ENCODE measurements at regions not wholly inside any gene's neighbourhood (a gene's known extent, or its start where the extent isn't known, plus 50 kb on each side); places are given as distances from the start of the nearest gene placed in this dataset.
"Not testable (repeated sequence)": the region's sequence is repeated elsewhere in the genome, so short reads cannot be mapped to it uniquely, and the experiment has no call there.

DNA sequence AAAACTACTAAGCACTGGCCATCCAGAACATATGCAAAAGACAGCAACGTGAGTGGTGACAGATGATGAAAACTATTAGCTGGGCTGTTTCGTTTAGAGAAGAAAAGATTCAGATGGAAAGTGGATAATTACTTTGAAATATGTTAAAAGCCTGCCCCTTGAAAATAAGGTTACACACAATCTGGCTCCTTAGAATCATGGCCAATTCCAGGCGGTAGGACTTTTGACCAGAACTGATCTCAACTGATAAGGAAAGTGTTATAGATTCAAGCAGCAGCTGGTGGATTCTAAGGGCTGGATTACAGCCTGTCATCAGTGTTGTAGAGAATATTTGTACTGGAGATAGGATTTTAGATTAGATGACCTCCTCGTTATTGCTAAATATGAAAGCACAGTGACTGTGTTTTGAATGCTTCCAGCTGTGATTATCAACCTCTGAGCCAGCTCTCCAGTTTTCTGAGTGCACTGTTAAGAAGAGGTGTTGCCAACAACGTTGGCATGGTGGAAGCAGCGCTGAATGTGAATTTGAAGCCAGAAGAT, 75.1 kb downstream of the KBTBD2 start:
- peak; percentile 78 for ATAC-seq
- TF ChIP-seq SNAI2 (CRISPR knock-in tag; IDR thresholded peaks at IDR 0.05) (0 out of 2 replicates have a peak, but pooled peaks have one; percentile 36), TCF4 (CRISPR knock-in tag; IDR thresholded peaks at IDR 0.05; ENCODE audit: borderline replicate concordance) (peak; percentile 74; the same call in 1 of the 2 replicates)
- TF ChIP-seq, protein P1, sequence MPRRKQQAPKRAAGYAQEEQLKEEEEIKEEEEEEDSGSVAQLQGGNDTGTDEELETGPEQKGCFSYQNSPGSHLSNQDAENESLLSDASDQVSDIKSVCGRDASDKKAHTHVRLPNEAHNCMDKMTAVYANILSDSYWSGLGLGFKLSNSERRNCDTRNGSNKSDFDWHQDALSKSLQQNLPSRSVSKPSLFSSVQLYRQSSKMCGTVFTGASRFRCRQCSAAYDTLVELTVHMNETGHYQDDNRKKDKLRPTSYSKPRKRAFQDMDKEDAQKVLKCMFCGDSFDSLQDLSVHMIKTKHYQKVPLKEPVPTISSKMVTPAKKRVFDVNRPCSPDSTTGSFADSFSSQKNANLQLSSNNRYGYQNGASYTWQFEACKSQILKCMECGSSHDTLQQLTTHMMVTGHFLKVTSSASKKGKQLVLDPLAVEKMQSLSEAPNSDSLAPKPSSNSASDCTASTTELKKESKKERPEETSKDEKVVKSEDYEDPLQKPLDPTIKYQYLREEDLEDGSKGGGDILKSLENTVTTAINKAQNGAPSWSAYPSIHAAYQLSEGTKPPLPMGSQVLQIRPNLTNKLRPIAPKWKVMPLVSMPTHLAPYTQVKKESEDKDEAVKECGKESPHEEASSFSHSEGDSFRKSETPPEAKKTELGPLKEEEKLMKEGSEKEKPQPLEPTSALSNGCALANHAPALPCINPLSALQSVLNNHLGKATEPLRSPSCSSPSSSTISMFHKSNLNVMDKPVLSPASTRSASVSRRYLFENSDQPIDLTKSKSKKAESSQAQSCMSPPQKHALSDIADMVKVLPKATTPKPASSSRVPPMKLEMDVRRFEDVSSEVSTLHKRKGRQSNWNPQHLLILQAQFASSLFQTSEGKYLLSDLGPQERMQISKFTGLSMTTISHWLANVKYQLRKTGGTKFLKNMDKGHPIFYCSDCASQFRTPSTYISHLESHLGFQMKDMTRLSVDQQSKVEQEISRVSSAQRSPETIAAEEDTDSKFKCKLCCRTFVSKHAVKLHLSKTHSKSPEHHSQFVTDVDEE (CRISPR knock-in tag; IDR thresholded peaks at IDR 0.05): peak; percentile 70; the same call in 1 of the 2 replicates

DNA sequence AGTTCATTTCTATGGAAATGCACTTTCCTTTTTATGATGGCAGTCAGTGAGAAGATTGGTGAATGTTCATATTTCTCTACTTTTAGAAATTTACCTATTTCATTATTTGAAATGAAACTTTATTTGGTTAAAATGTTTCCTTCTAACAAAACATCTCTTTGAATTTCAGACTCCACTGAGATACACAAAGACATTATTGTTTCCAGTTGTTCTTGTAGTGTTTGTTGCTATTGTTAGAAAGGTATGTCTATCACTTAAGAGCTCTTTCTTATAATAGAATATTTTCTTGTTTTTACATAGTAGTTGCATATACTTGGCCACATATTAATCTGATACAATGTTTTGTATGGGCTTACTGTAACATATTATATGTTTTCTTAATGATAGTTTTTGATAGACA, 76.8 kb downstream of the KBTBD2 start:
- ATAC-seq: not testable (repeated sequence)

DNA sequence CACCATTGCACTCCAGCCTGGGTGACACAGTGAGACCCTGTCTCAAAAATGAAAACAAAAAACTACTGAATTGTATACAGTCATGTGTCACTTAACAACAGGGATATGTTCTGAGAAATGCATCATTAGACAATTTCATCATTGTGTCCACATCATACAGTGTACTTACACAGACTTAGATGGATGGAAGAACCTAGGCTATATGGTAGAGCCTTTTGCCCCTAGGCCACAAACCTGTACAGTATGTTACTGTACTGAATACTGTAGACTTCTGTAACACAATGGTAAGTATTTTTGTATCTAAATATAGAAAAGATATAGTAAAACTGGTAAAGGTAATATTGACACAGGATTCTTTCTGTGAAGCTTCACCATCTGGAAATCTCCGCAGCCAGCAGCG, 81.7 kb downstream of the KBTBD2 start:
- ATAC-seq: no peak
- TF ChIP-seq TCF4 (CRISPR knock-in tag; IDR thresholded peaks at IDR 0.05; ENCODE audit: borderline replicate concordance) (no peak), ZNF8 (CRISPR knock-in tag; IDR thresholded peaks at IDR 0.05) (no peak), ZNF70 (CRISPR knock-in tag; IDR thresholded peaks at IDR 0.05) (no peak)

DNA sequence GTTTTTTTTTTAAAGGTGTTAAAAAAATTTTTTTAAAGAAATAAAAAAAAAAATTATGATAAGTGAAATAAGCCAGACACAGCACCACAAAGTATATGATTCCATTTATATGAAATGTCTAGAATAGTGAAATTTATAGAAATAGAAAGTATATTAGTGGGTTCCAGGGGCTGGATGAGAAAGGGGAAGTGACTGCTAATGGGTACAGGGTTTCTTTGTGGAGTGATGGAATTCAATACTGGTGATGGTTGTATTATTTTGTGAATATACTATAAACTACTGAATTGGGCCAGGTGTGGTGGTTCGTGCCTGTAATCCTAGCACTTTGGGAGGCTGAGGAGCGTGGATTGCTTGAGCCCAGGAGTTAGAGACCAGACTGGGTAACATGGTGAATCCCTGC, 82.2 kb downstream of the KBTBD2 start:
- TF ChIP-seq, protein P1 (CRISPR knock-in tag; IDR thresholded peaks at IDR 0.05): no peak
- TF ChIP-seq ZFP30 (CRISPR knock-in tag; IDR thresholded peaks at IDR 0.05) (no peak), OSR1 (CRISPR knock-in tag; IDR thresholded peaks at IDR 0.05) (no peak), ESRRG (CRISPR knock-in tag; IDR thresholded peaks at IDR 0.05) (no peak), ZFP3 (CRISPR knock-in tag; IDR thresholded peaks at IDR 0.05) (no peak), SNAI2 (CRISPR knock-in tag; IDR thresholded peaks at IDR 0.05) (no peak), TOX (CRISPR knock-in tag; IDR thresholded peaks at IDR 0.05; ENCODE audit: borderline replicate concordance) (no peak), TCF4 (CRISPR knock-in tag; IDR thresholded peaks at IDR 0.05; ENCODE audit: borderline replicate concordance) (no peak), CSDC2 (CRISPR knock-in tag; IDR thresholded peaks at IDR 0.05) (no peak), GLIS3 (CRISPR knock-in tag; IDR thresholded peaks at IDR 0.05) (no peak), ZNF565 (CRISPR knock-in tag; conservative IDR thresholded peaks at IDR 0.05; ENCODE audit: low read depth) (no peak), ISL1 (CRISPR knock-in tag; IDR thresholded peaks at IDR 0.05) (no peak), PPARA (CRISPR knock-in tag; IDR thresholded peaks at IDR 0.05; ENCODE audit: borderline replicate concordance) (no peak), ZC3H10 (CRISPR knock-in tag; IDR thresholded peaks at IDR 0.05) (no peak), ZNF8 (CRISPR knock-in tag; IDR thresholded peaks at IDR 0.05) (no peak), BACH2 (CRISPR knock-in tag; IDR thresholded peaks at IDR 0.05; ENCODE audit: borderline replicate concordance) (no peak)
- TF ChIP-seq, protein P2, sequence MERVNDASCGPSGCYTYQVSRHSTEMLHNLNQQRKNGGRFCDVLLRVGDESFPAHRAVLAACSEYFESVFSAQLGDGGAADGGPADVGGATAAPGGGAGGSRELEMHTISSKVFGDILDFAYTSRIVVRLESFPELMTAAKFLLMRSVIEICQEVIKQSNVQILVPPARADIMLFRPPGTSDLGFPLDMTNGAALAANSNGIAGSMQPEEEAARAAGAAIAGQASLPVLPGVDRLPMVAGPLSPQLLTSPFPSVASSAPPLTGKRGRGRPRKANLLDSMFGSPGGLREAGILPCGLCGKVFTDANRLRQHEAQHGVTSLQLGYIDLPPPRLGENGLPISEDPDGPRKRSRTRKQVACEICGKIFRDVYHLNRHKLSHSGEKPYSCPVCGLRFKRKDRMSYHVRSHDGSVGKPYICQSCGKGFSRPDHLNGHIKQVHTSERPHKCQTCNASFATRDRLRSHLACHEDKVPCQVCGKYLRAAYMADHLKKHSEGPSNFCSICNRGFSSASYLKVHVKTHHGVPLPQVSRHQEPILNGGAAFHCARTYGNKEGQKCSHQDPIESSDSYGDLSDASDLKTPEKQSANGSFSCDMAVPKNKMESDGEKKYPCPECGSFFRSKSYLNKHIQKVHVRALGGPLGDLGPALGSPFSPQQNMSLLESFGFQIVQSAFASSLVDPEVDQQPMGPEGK (CRISPR knock-in tag; IDR thresholded peaks at IDR 0.05; ENCODE audit: borderline replicate concordance): no peak
- TF ChIP-seq, protein P3, sequence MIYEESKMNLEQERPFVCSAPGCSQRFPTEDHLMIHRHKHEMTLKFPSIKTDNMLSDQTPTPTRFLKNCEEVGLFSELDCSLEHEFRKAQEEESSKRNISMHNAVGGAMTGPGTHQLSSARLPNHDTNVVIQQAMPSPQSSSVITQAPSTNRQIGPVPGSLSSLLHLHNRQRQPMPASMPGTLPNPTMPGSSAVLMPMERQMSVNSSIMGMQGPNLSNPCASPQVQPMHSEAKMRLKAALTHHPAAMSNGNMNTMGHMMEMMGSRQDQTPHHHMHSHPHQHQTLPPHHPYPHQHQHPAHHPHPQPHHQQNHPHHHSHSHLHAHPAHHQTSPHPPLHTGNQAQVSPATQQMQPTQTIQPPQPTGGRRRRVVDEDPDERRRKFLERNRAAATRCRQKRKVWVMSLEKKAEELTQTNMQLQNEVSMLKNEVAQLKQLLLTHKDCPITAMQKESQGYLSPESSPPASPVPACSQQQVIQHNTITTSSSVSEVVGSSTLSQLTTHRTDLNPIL (CRISPR knock-in tag; IDR thresholded peaks at IDR 0.05; ENCODE audit: low read depth): no peak
- TF ChIP-seq, protein P4, sequence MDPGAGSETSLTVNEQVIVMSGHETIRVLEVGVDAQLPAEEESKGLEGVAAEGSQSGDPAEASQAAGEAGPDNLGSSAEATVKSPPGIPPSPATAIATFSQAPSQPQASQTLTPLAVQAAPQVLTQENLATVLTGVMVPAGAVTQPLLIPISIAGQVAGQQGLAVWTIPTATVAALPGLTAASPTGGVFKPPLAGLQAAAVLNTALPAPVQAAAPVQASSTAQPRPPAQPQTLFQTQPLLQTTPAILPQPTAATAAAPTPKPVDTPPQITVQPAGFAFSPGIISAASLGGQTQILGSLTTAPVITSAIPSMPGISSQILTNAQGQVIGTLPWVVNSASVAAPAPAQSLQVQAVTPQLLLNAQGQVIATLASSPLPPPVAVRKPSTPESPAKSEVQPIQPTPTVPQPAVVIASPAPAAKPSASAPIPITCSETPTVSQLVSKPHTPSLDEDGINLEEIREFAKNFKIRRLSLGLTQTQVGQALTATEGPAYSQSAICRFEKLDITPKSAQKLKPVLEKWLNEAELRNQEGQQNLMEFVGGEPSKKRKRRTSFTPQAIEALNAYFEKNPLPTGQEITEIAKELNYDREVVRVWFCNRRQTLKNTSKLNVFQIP (CRISPR knock-in tag; IDR thresholded peaks at IDR 0.05; ENCODE audit: borderline replicate concordance, low read depth): no peak
- ATAC-seq: no peak
